ENCODE measurements at regions not wholly inside any gene's neighbourhood (a gene's known extent, or its start where the extent isn't known, plus 50 kb on each side); places are given as distances from the start of the nearest gene placed in this dataset.
A peak's percentile ranks its signal among the peaks of the same experiment; 100 is the strongest.

GRCh38 chr1:58397187-58397820 is 149.2 kb downstream of the OMA1 start:
- Histone ChIP-seq H3K9ac (ENCODE audit: low read length in 3 of 3) (no peak overlapping the region), H3K4me3 (ENCODE audit: low read length in 3 of 3) (no peak overlapping the region), H3K36me3 (ENCODE audit: control insufficient read depth in 2 of 3, insufficient read depth in 3 of 3, low read length in 3 of 3) (no peaks in the 10 kb centered on the region), H3K4me1 (ENCODE audit: control insufficient read depth in 2 of 3, insufficient read depth in 2 of 3, low read depth in 1 of 3, low read length in 3 of 3) (no peaks in the 10 kb centered on the region), H3K27ac (ENCODE audit: low read depth in 2 of 2, low read length in 2 of 2) (no peak overlapping the region), H3K27me3 (ENCODE audit: control insufficient read depth, insufficient read depth, low read length) (no peaks in the 10 kb centered on the region), H3K9me3 (ENCODE audit: control insufficient read depth in 2 of 3, insufficient read depth in 1 of 3, low read length in 3 of 3) (no peaks in the 10 kb centered on the region)
- FAIRE-seq (no peak), DNase-seq (peak in 1 of 5 donors; percentile 26)
- TF ChIP-seq CTCF (IDR thresholded peaks at IDR 0.05; ENCODE audit: borderline replicate concordance, extremely low read depth, insufficient read depth) = no peak
- intact Hi-C loops (cut with DNase I) = no loop called here

GRCh38 chr1:58396150-58396549 is 150.4 kb downstream of the OMA1 start:
- Histone ChIP-seq H3K27ac (ENCODE audit: low read depth in 2 of 2, low read length in 2 of 2) (no peak overlapping the region), H3K4me3 (ENCODE audit: low read length in 3 of 3) (no peak overlapping the region), H3K36me3 (ENCODE audit: control insufficient read depth in 2 of 3, insufficient read depth in 3 of 3, low read length in 3 of 3) (no peaks in the 10 kb centered on the region), H3K4me1 (ENCODE audit: control insufficient read depth in 2 of 3, insufficient read depth in 2 of 3, low read depth in 1 of 3, low read length in 3 of 3) (no peaks in the 10 kb centered on the region), H3K9me3 (ENCODE audit: control insufficient read depth in 2 of 3, insufficient read depth in 1 of 3, low read length in 3 of 3) (no peaks in the 10 kb centered on the region), H3K27me3 (ENCODE audit: control insufficient read depth, insufficient read depth, low read length) (no peaks in the 10 kb centered on the region), H3K9ac (ENCODE audit: low read length in 3 of 3) (no peak overlapping the region)
- intact Hi-C loops (cut with DNase I) = no loop called here
- DNase-seq (peak in 2 of 5 donors; percentile 16 to 38), FAIRE-seq (no peak)
- no peak for TF ChIP-seq CTCF (IDR thresholded peaks at IDR 0.05; ENCODE audit: borderline replicate concordance, extremely low read depth, insufficient read depth)

DNA sequence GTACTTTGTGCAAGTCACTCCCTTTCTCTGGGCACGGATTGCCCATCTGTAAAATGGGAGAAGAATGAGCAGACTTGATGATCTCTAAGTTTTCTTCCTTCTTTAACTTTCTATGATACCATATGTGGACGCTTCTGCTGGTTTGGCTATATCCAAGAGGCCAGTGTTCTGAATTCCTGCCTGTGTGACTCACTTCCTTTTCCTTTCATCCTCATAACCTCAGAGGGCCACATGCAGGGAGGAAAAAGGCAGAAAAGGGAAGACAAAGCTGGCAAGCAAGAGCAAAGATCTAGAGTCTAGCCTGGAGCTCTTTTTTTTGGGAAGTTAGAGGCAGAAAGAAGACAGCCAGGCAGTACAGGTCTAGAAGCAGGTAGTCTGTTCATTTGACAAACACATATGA is 151.2 kb downstream of the OMA1 start:
- peak in 1 of 5 donors; percentile 41 for DNase-seq
- Histone ChIP-seq H3K4me1 (ENCODE audit: control insufficient read depth in 2 of 3, insufficient read depth in 2 of 3, low read depth in 1 of 3, low read length in 3 of 3) (no peaks in the 10 kb centered on the region), H3K27ac (ENCODE audit: low read depth in 2 of 2, low read length in 2 of 2) (no peak overlapping the region), H3K9ac (ENCODE audit: low read length in 3 of 3) (no peak overlapping the region), H3K36me3 (ENCODE audit: control insufficient read depth in 2 of 3, insufficient read depth in 3 of 3, low read length in 3 of 3) (no peaks in the 10 kb centered on the region), H3K9me3 (ENCODE audit: control insufficient read depth in 2 of 3, insufficient read depth in 1 of 3, low read length in 3 of 3) (no peaks in the 10 kb centered on the region), H3K4me3 (ENCODE audit: low read length in 3 of 3) (no peak overlapping the region), H3K27me3 (ENCODE audit: control insufficient read depth, insufficient read depth, low read length) (no peaks in the 10 kb centered on the region)
- FAIRE-seq = no peak
- TF ChIP-seq CTCF (IDR thresholded peaks at IDR 0.05; ENCODE audit: borderline replicate concordance, extremely low read depth, insufficient read depth) = no peak
- intact Hi-C loops (cut with DNase I) = no loop called here

- FAIRE-seq = no peak
- no peak for TF ChIP-seq CTCF (IDR thresholded peaks at IDR 0.05; ENCODE audit: borderline replicate concordance, extremely low read depth, insufficient read depth)
- H3K36me3 ChIP-seq (ENCODE audit: control insufficient read depth in 2 of 3, insufficient read depth in 3 of 3, low read length in 3 of 3) = no peaks in the 10 kb centered on the region
- H3K27ac ChIP-seq (ENCODE audit: low read depth in 2 of 2, low read length in 2 of 2) = no peak overlapping the region
- H3K4me3 ChIP-seq (ENCODE audit: low read length in 3 of 3) = no peak overlapping the region
- H3K4me1 ChIP-seq (ENCODE audit: control insufficient read depth in 2 of 3, insufficient read depth in 2 of 3, low read depth in 1 of 3, low read length in 3 of 3) = no peaks in the 10 kb centered on the region
- intact Hi-C loops (cut with DNase I) = no loop called here
- DNase-seq = no peak
- H3K9ac ChIP-seq (ENCODE audit: low read length in 3 of 3) = no peak overlapping the region
- no peaks in the 10 kb centered on the region for H3K9me3 ChIP-seq (ENCODE audit: control insufficient read depth in 2 of 3, insufficient read depth in 1 of 3, low read length in 3 of 3)
- H3K27me3 ChIP-seq (ENCODE audit: control insufficient read depth, insufficient read depth, low read length) = no peaks in the 10 kb centered on the region
These were observed 154.4 kb downstream of the OMA1 start for GRCh38 chr1:58392083-58392482.
